K562 (cell line): ENCODE measurements at regions not wholly inside any gene's neighbourhood (a gene's known extent, or its start where the extent isn't known, plus 50 kb on each side); places are given as distances from the start of the nearest gene placed in this dataset.
A peak's percentile ranks its signal among the peaks of the same experiment; 100 is the strongest.

Experiments used
- ATAC-seq: fragments of 200-7000 bp; cut with Tn5 transposase; 3 replicates; pipeline ENCODE4 v1.9.1; 2020; ENCODE audit warnings: moderate library complexity
- BruUV-seq: library from RNA; stranded (reverse); fragments of 400-500 nt; replicated peaks from 2 replicates; lab custom pipeline; 2021; lab: Mats Ljungman, UMichigan
- CTCF ChIA-PET: fragments of 300-600 bp; formaldehyde crosslinking; extraction: SDS; loops from one replicate; lab custom pipeline; 2021; ENCODE audit warnings: low intra/inter-chr PET ratio; lab: Yijun Ruan, JAX
- POLR2A ChIA-PET: fragments of 300-600, 350-650 bp; sonication (Branson Sonifier 250); formaldehyde crosslinking; extraction: SDS; loops from one replicate; lab custom pipeline; 2021; ENCODE audit warnings: antibody characterized with exemption, inconsistent platforms; lab: Yijun Ruan, JAX
- DNase-seq, 4 experiments: peaks; one replicate each; pipeline versions ENCODE4 v3.0.0 to v3.0.0-alpha.2; 2011 to 2018; ENCODE audit warnings: low spot score in 3 of 4, mixed read lengths in 3 of 4; ENCODE audit errors: extremely low read depth in 1 of 4
- FAIRE-seq: peaks from 2 replicates; lab custom pipeline; 2011; peaks lifted over from hg19 to GRCh38; lab: Jason Lieb, UNC
- H2AFZ ChIP-seq: 2 replicates; pipeline ENCODE4 v1.6.0; 2011; ENCODE audit warnings: low read depth, low read length, control low read depth, inconsistent platforms
- H3K27ac ChIP-seq: fragments of 200-600 bp; 3 replicates; pipeline ENCODE4 v1.8.0; 2011; ENCODE audit warnings: low read depth, mild to moderate bottlenecking, control low read depth, inconsistent platforms, low read length, moderate library complexity, mixed read lengths; ENCODE audit errors: extremely low read depth
- H3K27me3 ChIP-seq, 2 experiments: fragments of 300-600 bp in 1 of 2; 2 replicates in 1 of 2; 3 replicates in 1 of 2; pipeline versions ENCODE4 v1.6.0 to v1.8.0; 2011; ENCODE audit warnings: inconsistent platforms in 2 of 2, low read length in 2 of 2, mild to moderate bottlenecking in 1 of 2, mixed read lengths in 1 of 2, moderate library complexity in 1 of 2; ENCODE audit not compliant: control insufficient read depth in 2 of 2, insufficient read depth in 2 of 2
- H3K36me3 ChIP-seq: fragments of 300-600 bp; 3 replicates; pipeline ENCODE4 v1.8.0; 2011; ENCODE audit warnings: mild to moderate bottlenecking, low read length, inconsistent platforms; ENCODE audit not compliant: control insufficient read depth, insufficient read depth
- H3K4me1 ChIP-seq, 2 experiments: fragments of 200-600 bp in 1 of 2; replicated peaks in 1 of 2; 2 replicates in 1 of 2; 3 replicates in 1 of 2; pipeline versions ENCODE4 v1.5.1 to v1.8.0; 2011; ENCODE audit warnings: inconsistent platforms in 2 of 2, low read length in 2 of 2, mild to moderate bottlenecking in 1 of 2, mixed read lengths in 1 of 2, moderate library complexity in 1 of 2; ENCODE audit not compliant: control insufficient read depth in 2 of 2, insufficient read depth in 2 of 2
- H3K4me2 ChIP-seq: 2 replicates; pipeline ENCODE4 v1.6.1; 2011; ENCODE audit warnings: low read length, control low read depth, inconsistent platforms, mixed read lengths; ENCODE audit not compliant: insufficient read depth
- H3K4me3 ChIP-seq: fragments of 200-600 bp; sonication (generic), shearing (Covaris generic); 2 replicates; pipeline ENCODE4 v1.5.1; 2016; ENCODE audit warnings: control low read depth, inconsistent platforms
- H3K79me2 ChIP-seq: fragments of 200-600 bp; 3 replicates; pipeline ENCODE4 v1.8.0; 2011; ENCODE audit warnings: low read length, inconsistent platforms; ENCODE audit not compliant: control insufficient read depth, insufficient read depth
- H3K9ac ChIP-seq, 2 experiments: 2 replicates each; pipeline versions ENCODE4 v1.6.0 to v1.6.1; 2011; ENCODE audit warnings: low read depth in 2 of 2, low read length in 2 of 2, control low read depth in 1 of 2, inconsistent platforms in 1 of 2, mild to moderate bottlenecking in 1 of 2, mixed read lengths in 1 of 2; ENCODE audit not compliant: insufficient read depth in 1 of 2
- H3K9me1 ChIP-seq: one replicate; pipeline ENCODE4 v1.6.0; 2011; ENCODE audit warnings: inconsistent platforms, mild to moderate bottlenecking, low read length, moderate library complexity; ENCODE audit not compliant: control insufficient read depth, insufficient read depth
- H3K9me3 ChIP-seq: replicated peaks from 2 replicates; pipeline ENCODE4 v1.5.1; 2011; ENCODE audit warnings: low read depth, low read length, inconsistent platforms; ENCODE audit not compliant: control insufficient read depth, insufficient read depth
- H4K20me1 ChIP-seq: replicated peaks from 2 replicates; pipeline ENCODE4 v1.6.1; 2011; ENCODE audit warnings: low read length, inconsistent platforms, mixed read lengths; ENCODE audit not compliant: control insufficient read depth, insufficient read depth
- BCOR ChIP-seq: fragments of 450-650 bp; IDR thresholded peaks from 2 replicates; pipeline ENCODE4 v1.6.1; 2016
- SIN3A ChIP-seq, 2 experiments: fragments of 150-350 bp in 1 of 2; IDR thresholded peaks; 2 replicates each; pipeline ENCODE4 v1.6.1; 2011 to 2016; ENCODE audit warnings: borderline replicate concordance in 2 of 2, low read depth in 2 of 2, low read length in 2 of 2, mild to moderate bottlenecking in 2 of 2, moderate library complexity in 2 of 2; ENCODE audit not compliant: control insufficient read depth in 1 of 2
- SREBF1 ChIP-seq: fragments of 150-350 bp; IDR thresholded peaks from 2 replicates; pipeline ENCODE4 v1.6.1; 2014; ENCODE audit warnings: antibody characterized with exemption, low read depth, low read length, borderline replicate concordance
- TEAD4 ChIP-seq, 2 experiments: sonication (generic) in 1 of 2; formaldehyde crosslinking in 1 of 2; IDR thresholded peaks; 2 replicates each; pipeline versions ENCODE4 v1.6.1 to v1.8.0; 2012 to 2022; ENCODE audit warnings: borderline replicate concordance in 1 of 2, inconsistent platforms in 1 of 2, low read length in 1 of 2, mild to moderate bottlenecking in 1 of 2, missing genetic modification reagents in 1 of 2
- ZBTB17 ChIP-seq: fragments of 450-650 bp; formaldehyde crosslinking; IDR thresholded peaks from 2 replicates; pipeline ENCODE4 v1.4.0; 2020; ENCODE audit warnings: mild to moderate bottlenecking
- ZBTB26 ChIP-seq: fragments of 450-650 bp; formaldehyde crosslinking; IDR thresholded peaks from 2 replicates; pipeline ENCODE4 v1.4.0; 2022; ENCODE audit warnings: missing genetic modification characterization
- ZFP36 ChIP-seq: fragments of 150-350 bp; IDR thresholded peaks from 2 replicates; pipeline ENCODE4 v1.6.1; 2018; ENCODE audit warnings: low read length, low read depth; ENCODE audit not compliant: partially characterized antibody
- WGBS: fragments of 100-300 bp; shearing (Covaris generic); methylation state at CpG from one replicate; pipeline ENCODE4 v1.1.6; 2016; ENCODE audit warnings: low coverage, mixed read lengths; ENCODE audit not compliant: insufficient coverage; ENCODE audit errors: missing lambda C conversion rate; 5-methylcytosine and 5-hydroxymethylcytosine counted together
- in situ Hi-C: fragments of 300-500 bp; cut with MboI; formaldehyde crosslinking; loops from 4 replicates; pipeline ENCODE4 v1.15.0; 2018; ENCODE audit warnings: inconsistent platforms, mixed read lengths
- intact Hi-C: fragments of 100-400 bp; cut with micrococcal nuclease; formaldehyde crosslinking; loops from 2 replicates; pipeline ENCODE4 v1.14.2; 2022

GRCh38 chr22:48941033-48941902, 886.4 kb downstream of the BRD1 start (continued):
- TF ChIP-seq ZBTB26 (no peak), BCOR (no peak)

DNA sequence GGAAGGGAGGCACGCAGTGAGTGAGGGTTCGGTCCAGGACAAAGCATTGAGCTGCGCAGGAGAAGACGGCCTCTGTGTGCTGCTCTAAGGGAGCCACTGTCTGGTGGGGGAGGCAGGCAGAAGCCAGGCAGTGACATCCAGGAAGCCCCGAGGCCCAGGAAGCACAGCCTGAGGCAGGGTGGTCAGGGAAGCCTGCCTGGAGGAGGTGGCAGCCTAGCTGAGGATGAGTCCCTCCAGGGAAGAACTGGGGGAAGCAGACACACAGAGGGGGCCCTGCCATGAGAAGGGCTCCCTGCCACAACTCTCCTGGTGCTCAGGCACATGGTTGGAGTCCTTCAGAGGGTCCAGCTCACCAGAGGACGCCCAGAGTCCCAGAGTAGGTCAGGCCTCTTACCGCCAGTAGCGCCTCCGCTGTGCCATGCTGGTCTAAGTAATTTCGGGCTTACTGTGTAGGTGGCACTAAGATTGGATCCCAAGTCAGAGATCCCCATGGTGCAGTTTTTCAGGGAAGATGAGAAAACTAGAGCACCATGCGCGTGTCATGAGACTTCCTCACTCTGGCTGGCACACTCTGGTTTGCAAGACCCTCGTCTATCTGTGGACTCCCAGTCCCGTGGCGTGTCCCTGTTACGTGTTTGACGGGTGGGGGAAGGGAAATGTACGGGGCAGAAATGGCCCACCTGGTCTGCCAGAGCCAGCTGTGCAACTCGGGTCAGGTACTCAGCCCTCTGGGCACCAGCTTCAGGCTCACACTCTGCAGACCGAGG, 887.2 kb downstream of the BRD1 start:
- in situ Hi-C loops (no loop called here), intact Hi-C loops (no loop called here)
- DNase-seq (no peak), FAIRE-seq (no peak), ATAC-seq (no peak)
- Histone ChIP-seq H3K4me1 (no peaks in the 10 kb centered on the region), H4K20me1 (0 out of 2 replicates have a peak, but pooled peaks cover 7% of the 10 kb centered on the region), H2AFZ (no peak overlapping the region), H3K4me3 (no peak overlapping the region), H3K9ac (no peak overlapping the region), H3K79me2 (no peaks in the 10 kb centered on the region), H3K4me2 (no peak overlapping the region), H3K36me3 (no peaks in the 10 kb centered on the region), H3K9me3 (no peaks in the 10 kb centered on the region), H3K27me3 (peaks cover 0 to 11% of the 10 kb centered on the region in 2 experiments; a peak in 1 of 5 replicates), H3K9me1 (no peaks in the 10 kb centered on the region), H3K27ac (no peak overlapping the region)
- BruUV-seq: no TSS peak
- CTCF ChIA-PET: no interaction called here
- POLR2A ChIA-PET: no interaction called here
- TF ChIP-seq SIN3A (IDR thresholded peaks at IDR 0.05; ENCODE audit: borderline replicate concordance in 2 of 2, control insufficient read depth in 1 of 2, low read depth in 2 of 2, low read length in 2 of 2) (no peak), TEAD4 (IDR thresholded peaks at IDR 0.05; ENCODE audit: low read length) (no peak), TEAD4 (CRISPR knock-in tag; IDR thresholded peaks at IDR 0.05; ENCODE audit: borderline replicate concordance) (no peak), ZBTB17 (CRISPR knock-in tag) (no peak), SREBF1 (no peak), ZFP36 (peak; percentile 32)
- under 1% methylated on average over 14 of the region's 20 CpGs for WGBS
